GM12892 (cell line): ENCODE measurements at regions not wholly inside any gene's neighbourhood (a gene's known extent, or its start where the extent isn't known, plus 50 kb on each side); places are given as distances from the start of the nearest gene placed in this dataset.

Source experiments
- POLR2A ChIP-seq: IDR thresholded peaks from 2 replicates; pipeline ENCODE4 v1.6.1; 2011; ENCODE audit warnings: low read depth, low read length, control low read depth
- POLR2AphosphoS5 ChIP-seq: IDR thresholded peaks from 2 replicates; pipeline ENCODE4 v1.6.1; 2011; ENCODE audit warnings: low read depth, low read length, control low read depth
- TAF1 ChIP-seq: IDR thresholded peaks from 2 replicates; pipeline ENCODE4 v1.6.1; 2011; ENCODE audit warnings: low read depth, mild to moderate bottlenecking, control low read depth, low read length, borderline replicate concordance

DNA sequence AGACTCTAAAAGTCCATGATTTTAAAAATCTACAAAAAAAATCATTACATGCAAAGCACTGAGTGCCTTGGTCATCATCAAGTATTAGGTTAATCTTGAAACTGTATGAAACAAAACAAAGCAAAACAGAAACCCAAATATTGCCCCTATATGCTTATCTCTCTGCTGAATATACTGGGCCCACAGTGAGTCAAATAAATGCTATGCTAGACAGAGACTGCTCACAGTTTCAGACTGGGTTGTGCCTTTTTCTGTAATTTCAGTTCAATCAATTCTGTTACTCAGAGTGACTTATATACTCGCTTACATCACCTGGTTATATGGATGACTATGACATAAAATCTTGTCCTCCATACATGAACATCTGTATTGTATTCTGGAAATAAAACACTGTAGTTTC, 257.1 kb upstream of the ACTRT1 start:
- TF ChIP-seq POLR2AphosphoS5 (no peak), POLR2A (no peak), TAF1 (no peak)
